Endometrial microvascular endothelial cells (primary cell): ENCODE measurements at regions not wholly inside any gene's neighbourhood (a gene's known extent, or its start where the extent isn't known, plus 50 kb on each side); places are given as distances from the start of the nearest gene placed in this dataset.
"Not testable (repeated sequence)": the region's sequence is repeated elsewhere in the genome, so short reads cannot be mapped to it uniquely, and the experiment has no call there.

Source experiments
- in situ Hi-C: cut with HindIII; loops from 2 replicates; pipeline ENCODE4 v1.10.0; 2017; ENCODE audit warnings: low sequenced_read_pairs, low pct_unique_long_range_greater_than_20kb; ENCODE audit errors: inconsistent ontology term

DNA sequence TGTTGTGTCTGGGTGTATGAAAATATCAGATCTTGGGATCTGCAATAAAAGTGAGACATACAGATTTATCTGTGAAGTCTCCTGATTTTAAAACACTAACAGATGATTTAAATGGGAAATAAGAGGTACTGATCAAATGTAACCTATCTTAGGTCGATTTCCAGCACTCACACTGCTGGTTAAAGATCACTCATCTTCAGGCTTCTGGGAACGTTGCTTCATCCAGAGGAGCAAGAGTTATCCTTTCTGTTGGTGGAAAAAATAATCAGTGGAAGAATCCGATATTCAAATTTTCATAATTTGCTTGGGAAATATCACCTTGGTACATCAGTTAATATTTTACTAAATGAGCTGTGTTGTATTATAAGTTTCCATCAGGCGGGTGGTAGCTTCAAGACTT lies 876.8 kb upstream of the WWC1 start:
- in situ Hi-C loops, result no loop called here

DNA sequence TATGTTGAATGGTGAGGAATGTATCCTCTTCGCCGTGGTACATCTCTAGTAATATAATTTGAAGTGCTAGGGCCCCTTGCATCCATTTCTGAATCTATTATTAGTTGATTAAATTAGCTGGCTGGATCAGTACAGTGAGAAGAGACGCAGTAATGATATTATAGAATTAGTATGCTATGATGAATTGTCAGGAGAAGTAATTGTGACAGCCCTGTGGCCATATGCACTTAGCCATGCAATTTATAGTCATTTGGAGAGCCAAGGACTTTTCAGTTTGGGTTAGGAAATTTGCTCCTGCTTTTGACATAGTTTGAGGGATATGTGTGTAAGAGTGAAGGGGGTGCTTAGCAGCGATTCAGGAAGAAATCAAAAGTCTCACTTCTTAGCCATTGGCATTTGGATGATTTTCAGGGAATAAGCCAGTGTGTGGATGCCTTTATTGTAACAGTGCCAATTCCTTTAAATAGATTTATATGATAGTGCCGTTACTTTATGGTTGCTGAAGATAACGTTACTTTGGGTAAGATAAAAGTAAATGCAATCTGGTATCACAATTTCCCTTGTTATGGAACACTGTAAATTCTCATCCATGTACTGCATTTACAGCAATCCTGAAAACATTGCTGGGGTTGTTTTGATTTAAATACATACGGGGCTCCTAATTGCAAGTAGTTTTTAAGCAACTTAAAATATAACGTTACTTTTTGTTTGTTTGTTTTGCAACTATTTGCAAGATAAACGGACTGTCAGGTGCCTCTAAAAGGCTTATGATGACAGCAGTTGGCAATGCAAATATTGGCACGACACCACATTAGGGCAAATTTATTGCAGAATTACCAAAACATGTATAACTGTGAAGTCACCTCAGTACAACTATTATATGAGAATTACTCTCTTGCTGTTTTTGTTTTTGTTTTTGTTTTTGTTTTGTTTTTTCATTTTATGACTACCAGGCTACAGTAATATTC lies 875.4 kb upstream of the WWC1 start:
- in situ Hi-C loops, result no loop called here

DNA sequence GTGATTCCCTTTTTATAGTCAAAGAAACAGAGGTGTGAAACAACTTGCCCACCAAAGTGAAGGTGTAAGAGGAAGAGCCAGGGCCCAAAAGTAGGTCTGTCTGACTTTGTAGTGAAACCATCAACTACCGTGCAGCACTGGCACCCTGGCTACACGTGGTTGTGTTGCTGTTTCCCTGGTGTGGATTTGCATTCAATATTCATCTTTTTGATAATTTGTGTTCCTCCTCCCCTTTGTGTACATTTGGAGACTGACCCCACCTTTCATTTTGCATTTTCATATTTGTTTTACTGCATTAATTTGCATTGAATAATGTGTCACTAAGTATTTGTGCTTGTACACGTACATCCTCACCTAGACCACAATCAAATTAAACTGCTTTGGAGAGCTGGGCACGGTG lies 873.8 kb upstream of the WWC1 start:
- in situ Hi-C loops, result no loop called here

DNA sequence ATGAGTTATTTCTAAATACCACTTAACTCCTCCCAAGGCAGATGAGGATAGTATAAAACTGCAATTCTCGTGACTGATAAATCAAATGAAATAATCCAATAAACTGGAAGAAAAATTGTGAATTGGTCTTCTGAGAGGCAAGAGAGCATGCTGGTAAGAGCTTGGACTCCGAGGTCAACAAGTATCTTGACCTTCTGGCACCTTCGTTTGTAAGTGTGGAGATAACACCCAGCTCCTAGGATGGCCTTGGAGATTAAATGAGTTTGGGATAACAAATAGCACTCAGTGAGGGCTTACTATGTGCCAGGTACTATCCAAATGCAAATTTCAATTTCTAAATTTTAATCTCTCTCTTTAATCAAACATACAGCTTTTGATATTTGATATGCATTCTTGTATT lies 866.3 kb upstream of the WWC1 start:
- in situ Hi-C loops, result no loop called here

DNA sequence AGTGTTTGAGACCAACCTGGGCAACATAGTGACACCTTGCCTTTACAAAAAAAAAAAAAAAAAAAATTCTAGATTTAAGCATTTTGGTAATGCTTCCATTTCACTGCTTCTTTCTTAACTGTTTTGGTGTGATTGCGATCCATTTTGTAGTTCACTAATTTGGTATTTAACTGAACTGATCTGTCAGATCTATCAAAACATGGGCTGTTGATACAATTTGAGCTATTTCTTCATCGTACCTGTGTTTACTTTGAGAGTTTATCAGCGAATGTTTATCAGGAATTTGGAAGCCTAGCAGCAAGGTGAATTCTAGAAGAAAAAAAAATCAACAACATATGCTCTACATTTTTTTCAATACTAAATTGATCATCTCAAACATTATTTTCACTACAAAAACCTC lies 864.9 kb upstream of the WWC1 start:
- in situ Hi-C loops, result no loop called here

DNA sequence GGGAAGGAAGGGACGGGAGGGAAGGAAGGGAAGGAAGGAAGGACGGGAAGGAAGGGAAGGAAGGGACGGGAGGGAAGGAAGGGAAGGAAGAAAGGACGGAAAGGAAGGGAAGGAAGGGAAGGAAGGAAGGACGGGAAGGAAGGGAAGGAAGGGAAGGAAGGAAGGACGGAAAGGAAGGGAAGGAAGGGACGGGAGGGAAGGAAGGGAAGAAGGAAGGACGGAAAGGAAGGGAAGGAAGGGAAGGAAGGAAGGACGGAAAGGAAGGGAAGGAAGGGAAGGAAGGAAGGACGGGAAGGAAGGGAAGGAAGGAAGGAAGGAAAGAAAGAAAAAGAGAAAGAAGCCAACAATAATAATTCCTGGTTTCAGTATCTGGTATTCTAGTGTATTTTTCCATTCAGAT lies 863.8 kb upstream of the WWC1 start:
- in situ Hi-C loops, result not testable (repeated sequence)

DNA sequence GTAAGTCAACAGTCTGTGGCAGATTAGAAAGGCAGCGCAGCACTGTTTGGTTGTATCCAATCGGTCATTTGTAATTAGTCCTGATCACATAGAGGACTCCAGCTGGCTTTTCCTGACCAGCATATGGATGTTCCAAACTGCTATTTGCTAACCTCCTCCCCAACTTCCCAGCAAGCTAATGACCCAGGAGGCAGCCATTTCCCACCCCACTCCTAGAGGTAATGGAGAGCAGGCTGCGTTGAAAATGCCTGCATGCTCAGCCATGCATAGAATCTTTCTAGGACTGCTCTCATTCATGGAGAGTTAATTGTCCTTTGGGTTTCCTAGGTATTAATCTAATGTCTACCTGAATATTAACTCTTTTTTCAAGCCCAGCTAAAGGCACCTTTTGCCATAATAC lies 850.6 kb upstream of the WWC1 start:
- in situ Hi-C loops, result no loop called here

DNA sequence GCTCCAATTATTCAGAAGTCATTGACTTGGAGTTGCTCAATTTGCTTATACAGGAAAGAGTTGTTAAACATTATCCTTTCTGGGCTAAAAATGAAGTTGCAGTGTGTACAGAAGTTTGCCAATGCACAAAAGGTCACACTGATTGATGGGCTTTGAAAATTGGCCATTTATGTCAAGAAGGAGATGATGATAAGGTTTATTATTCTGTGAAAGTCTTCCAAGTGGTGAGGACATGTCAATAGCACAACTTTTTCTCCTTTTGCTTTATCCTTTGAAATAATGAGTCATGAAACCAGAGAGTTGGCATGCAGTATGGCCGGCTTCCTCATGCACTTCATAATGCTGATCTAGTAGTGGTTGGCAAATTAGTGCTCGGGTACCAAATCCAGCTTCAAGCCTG lies 848.5 kb upstream of the WWC1 start:
- in situ Hi-C loops, result no loop called here

DNA sequence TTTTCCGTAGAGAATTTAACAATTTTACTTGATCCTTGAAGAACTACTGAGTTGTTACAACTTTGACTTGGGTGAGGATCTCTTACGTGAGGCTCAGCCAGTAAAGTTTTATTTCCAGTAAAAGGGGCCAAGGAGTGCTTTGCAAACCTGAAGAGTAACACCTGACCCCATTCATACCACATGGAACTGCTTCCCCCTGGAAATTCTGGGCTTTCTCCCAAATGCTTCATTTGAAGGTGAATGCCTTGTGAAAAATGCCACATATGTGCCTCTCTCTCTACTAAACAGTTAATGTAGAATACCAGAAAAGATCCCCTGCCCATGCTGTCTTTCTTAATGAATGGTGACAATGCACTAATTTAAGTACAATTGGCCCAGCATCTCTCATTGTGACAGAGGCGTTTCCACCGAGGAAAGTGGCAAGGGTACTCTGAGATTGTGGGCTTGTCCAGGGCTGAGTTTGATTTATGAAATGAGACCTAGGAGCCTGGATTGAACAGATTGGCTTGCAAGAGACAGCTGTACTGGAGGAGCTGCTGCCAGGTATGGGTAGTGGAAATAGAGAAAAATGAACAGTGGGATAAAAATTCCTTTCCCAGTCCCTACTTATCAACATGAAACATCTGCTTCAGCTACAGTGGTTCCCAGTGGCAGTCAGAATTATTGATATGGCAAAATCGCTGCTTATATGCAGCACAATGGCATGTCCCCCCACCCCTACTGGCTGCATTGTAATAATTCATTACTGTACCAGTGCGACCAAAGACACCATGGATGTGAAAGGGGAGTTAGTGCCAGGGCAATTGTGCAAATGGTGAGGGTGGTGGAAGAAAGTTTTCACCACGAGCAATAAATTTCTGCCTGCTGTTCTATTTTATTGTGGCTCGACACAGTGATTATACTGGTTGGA lies 843.7 kb upstream of the WWC1 start:
- in situ Hi-C loops, result no loop called here

DNA sequence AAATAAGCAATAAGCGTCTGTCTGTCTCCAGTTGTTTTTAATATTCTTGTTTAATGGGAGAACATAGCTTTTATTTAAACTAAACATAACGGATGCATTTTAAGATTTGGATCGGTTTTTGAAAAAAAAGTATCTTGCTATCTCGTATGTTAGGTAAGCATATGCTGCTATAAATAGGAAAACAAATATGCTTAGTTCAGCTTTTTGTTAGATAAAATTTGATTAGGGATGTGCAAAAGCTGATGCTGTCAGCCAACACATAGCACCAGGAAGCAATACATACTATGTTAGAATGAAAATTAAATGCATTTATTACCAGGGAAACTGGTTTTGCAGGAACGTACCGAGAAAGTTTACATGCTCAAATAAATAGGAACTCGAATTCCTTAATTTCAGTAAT lies 843.1 kb upstream of the WWC1 start:
- in situ Hi-C loops, result no loop called here

DNA sequence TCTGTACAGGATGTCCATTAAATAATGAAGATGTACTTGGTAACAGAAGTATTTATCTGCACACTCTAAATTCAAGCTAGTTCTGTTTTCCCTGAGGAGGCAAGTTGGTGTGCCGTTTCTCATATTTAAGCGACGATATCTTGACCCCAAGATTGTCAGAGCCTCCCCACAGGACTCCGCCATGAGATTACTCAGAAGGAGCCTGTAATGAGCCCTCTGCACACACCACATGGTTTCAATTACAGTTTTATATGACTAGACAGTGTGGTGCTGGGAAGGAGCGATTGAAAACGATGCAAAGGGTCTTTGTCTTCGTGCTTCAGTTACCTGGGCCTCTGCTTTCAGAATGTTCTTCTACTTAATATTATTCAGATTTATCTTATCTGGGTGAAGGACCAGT lies 840.4 kb upstream of the WWC1 start:
- in situ Hi-C loops, result no loop called here

DNA sequence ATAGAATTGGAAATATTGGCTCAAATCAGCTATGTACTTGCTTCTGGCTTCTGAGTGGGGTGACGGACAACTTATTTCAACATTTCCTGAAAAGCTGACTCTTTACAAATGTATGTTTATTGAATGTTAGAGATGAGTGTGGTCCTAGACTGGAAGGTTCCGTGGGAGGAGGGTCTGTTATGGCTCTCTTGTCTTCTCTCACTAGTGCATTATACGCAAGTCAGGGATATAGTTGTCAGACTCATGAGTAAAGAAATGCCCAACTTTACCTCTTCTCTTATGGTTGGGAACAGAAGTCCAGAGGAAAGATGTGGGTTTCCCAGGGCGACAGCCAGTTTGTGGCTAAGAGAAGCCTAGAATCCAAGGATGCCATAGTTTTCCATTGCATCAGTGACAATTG lies 839.3 kb upstream of the WWC1 start:
- in situ Hi-C loops, result no loop called here

DNA sequence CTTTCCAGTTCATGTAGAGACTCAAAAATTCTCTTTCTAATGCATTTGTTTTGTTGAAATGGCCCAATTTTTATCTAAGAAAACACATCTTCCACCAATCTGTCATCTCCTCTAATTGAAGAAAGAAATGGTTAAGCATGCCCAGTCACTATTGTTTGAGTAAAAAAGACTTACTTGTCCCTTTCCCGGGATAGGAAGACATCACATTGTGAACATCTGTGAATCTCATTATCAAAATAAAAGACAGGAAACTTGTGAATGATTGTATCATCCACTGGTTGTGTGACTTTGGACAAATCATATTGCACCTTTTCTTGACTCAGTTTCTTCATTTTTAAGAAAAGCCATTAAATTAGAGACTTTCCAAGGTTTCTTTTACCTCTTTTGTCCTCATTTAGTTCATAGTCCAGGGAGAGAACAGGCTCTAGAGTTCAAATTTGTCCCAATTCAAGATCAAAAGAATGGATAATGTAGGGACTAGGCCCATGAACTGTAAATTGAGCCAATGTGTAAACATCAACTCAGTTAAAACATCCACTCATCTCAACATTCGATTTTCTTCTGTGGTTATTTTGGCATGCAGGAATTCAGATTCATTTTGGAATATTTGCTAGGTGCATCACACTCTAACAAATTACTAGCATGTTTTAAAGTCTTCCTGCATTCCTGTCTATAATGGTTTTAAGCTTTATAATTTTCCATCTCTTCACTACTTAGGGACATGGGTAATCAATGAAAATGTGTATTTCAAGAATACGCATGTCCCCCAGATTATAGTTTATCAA lies 838.0 kb upstream of the WWC1 start:
- in situ Hi-C loops, result no loop called here

DNA sequence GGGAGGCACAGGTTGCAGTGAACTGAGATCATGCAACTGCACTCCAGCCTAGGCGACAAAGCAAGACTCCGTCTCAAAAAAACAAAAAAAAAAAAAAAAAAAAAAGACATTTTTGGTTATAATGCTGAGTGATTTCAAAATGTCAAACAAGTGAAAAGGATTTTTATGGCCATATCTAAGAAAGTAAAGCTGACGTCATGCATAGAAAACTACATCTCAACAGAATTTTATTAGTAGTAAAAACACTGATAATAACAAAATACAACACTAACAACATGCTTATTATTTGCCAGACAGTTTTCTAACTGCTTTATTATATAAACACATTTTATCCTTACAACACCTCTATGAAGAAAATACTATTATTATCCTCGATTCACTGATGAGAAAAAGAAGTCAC lies 833.0 kb upstream of the WWC1 start:
- in situ Hi-C loops, result no loop called here

DNA sequence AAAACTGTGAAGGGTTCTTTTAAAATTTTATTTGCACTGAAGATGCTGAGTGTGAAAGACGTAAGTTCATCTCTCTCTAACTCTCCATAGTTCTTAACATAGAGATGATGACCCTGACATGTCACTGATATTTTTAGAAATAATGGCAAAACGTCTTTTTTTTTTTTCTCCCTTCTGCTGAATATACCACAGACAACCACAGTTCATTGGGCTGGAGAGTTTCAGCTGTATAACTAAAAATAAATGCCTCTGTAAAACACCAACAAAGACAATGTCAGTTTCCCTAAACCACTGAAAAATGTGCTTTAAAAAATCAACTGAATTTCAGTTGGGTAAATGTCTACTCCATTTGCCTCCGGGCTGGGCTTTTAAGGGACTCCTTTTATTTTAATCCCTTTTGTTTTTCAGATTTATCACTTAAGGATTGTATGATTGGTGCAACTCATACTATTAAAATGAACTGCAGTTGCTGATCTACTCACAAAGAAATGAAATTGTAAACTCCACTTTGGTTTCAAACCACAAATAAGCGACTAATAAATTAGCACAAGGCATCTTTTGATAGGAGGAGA lies 830.9 kb upstream of the WWC1 start:
- in situ Hi-C loops, result no loop called here

DNA sequence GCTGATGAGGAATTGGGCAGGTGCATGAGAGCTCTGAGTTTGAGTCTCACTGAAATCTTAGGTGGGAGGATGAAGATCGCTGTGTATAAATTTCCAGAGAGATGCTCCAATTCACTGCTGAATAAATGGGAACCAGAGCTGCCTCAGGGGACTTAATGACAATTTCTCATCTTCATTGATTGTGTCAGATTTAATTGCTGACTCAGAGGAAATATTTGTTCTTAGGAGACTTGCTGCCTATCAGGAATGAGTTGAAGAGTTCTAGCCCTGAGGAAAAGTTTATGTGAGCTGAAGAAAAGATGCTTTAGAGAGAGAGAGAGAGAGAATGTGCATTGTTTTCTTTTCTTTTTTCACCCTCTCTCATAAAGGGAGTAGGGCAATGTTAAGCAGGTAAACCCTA lies 827.5 kb upstream of the WWC1 start:
- in situ Hi-C loops, result no loop called here

DNA sequence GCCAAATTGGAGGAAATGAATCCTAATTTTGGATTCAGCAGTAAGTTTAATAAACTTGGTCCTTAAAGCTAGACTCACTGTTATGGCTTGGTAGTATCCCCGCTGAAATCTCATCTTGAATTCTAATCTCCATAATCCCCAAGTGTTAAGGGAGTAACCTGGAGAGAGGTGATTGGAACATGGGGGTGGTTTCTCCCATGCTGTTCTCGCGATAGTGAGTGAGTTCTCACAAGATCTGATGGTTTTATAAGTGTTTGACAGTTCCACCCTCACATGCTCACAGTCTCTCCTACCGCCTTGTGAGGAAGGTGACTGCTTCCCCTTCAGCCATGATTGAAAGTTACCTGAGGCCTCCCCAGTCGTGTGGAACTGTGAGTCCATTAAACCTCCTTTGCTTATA lies 824.5 kb upstream of the WWC1 start:
- in situ Hi-C loops, result no loop called here

DNA sequence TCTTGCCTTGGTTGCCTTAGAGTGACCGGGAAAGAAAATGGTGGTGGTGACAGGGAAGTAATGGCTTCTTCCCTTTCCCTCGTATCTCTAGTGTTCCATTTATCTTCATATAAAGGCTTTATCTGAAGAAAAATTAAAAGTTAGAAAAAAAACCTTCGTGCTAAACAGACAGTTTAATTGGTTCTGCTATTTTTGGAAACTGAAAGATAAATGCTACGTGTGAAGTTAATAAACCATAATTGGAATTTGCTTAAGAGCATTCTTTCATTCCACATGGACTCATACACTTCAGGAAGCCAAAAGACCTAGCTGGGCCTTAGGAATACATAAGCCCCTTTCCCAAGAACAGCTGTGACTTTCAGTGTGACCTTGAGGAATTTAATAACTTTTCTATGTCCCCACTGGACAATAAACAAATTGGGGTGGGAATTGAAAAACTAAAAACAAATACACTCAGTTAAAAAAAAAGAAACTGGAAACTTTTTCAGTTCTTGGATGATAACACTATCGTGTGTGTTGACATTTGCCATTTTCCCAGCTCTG lies 818.8 kb upstream of the WWC1 start:
- in situ Hi-C loops, result no loop called here

DNA sequence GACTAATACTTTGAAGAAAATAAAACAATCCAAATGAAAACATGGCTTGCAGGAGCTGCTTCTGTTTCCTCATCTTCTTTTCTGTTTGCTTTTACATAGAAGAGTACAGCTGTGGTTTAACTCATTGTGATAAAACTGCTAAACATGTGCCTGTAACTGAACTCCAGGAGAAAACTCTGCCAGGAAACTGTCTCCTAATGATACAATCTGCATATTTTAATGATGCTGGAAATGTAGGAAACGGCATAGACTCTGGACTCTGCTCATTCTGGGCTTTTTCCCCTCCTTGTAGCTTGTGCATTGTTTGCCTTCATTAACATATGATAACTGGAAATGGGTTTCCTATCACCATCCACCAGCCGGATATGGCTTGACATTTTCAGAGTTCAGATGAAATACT lies 813.3 kb upstream of the WWC1 start:
- in situ Hi-C loops, result no loop called here
